Nephron progenitor cell (in vitro differentiated cells): ENCODE measurements at regions not wholly inside any gene's neighbourhood (a gene's known extent, or its start where the extent isn't known, plus 50 kb on each side); places are given as distances from the start of the nearest gene placed in this dataset.

ENCODE experiments used
- DNase-seq: peaks from one replicate; pipeline ENCODE4 v3.0.0; 2021
- H3K27ac Mint-ChIP-seq: 2 replicates; pipeline ENCODE4 v1.8.0; 2021; ENCODE audit warnings: mild to moderate bottlenecking, moderate library complexity, mixed read lengths
- H3K27me3 Mint-ChIP-seq: 2 replicates; pipeline ENCODE4 v1.8.0; 2021; ENCODE audit warnings: mild to moderate bottlenecking, low read depth, mixed read lengths; ENCODE audit not compliant: poor library complexity
- H3K36me3 Mint-ChIP-seq: 2 replicates; pipeline ENCODE4 v1.8.0; 2021; ENCODE audit warnings: low read depth, mixed read lengths
- H3K4me1 Mint-ChIP-seq: 2 replicates; pipeline ENCODE4 v1.8.0; 2021; ENCODE audit warnings: mixed read lengths
- H3K4me3 Mint-ChIP-seq: 2 replicates; pipeline ENCODE4 v1.8.0; 2021; ENCODE audit warnings: mild to moderate bottlenecking, moderate library complexity, mixed read lengths
- H3K9me3 Mint-ChIP-seq: 2 replicates; pipeline ENCODE4 v1.8.0; 2021; ENCODE audit warnings: mild to moderate bottlenecking, moderate library complexity, mixed read lengths
- CTCF ChIP-seq: fragments of 200-600 bp; sonication (generic); IDR thresholded peaks from 2 replicates; pipeline ENCODE4 v1.5.0; 2021; ENCODE audit warnings: antibody characterized with exemption

DNA sequence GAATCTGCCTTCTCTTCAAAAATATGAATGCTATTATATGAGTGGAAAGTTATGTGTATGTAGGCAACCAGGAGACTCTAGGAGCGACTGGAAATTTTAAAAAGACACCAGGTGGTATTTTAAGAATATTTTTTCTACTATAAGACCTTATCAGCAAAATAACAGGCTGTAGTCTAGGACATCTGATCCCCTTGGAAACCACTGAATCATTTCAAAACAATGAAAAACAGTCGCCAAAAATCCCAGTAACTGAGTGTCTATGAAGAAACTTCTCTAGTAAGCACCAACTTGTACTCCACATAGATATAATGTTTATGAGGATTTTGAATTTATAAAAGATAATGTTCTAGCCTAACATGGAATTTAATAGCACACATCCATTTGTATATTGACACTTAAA, 358.5 kb downstream of the GPATCH2 start:
- no peaks in the 10 kb centered on the region for H3K4me1 Mint-ChIP-seq
- no peak overlapping the region for H3K4me3 Mint-ChIP-seq
- peaks cover 13% of the 10 kb centered on the region for H3K27me3 Mint-ChIP-seq
- DNase-seq: no peak
- H3K9me3 Mint-ChIP-seq: no peaks in the 10 kb centered on the region
- H3K27ac Mint-ChIP-seq: no peak overlapping the region
- no peak for TF ChIP-seq CTCF
- H3K36me3 Mint-ChIP-seq: no peaks in the 10 kb centered on the region

- TF ChIP-seq CTCF: no peak
- H3K27ac Mint-ChIP-seq: no peak overlapping the region
- no peaks in the 10 kb centered on the region for H3K36me3 Mint-ChIP-seq
- H3K9me3 Mint-ChIP-seq: no peaks in the 10 kb centered on the region
- no peak overlapping the region for H3K4me3 Mint-ChIP-seq
- no peaks in the 10 kb centered on the region for H3K4me1 Mint-ChIP-seq
- peaks cover 9% of the 10 kb centered on the region for H3K27me3 Mint-ChIP-seq
- no peak for DNase-seq
Measured at GRCh38 chr1:217270101-217270500, 360.8 kb downstream of the GPATCH2 start.

DNA sequence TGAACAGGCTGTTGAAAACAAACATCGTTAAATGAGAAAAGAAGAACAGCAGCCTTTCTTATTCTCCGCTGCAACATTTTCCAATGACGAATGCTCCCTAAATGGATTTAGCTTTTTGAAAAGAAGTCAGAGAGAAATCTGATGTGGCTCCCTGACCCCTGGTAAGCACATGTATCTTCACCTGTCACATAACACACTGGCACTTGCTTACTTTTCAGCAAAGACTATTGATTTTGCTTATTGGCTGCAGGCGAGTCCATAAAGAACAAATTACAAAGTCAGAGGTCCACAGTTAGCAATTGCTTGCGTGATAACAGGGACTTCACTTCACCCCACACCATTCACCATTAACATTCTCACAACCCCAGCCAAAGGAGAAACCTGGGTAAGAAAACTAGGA, 362.8 kb downstream of the GPATCH2 start:
- no peaks in the 10 kb centered on the region for H3K4me1 Mint-ChIP-seq
- H3K27me3 Mint-ChIP-seq: peaks cover 5% of the 10 kb centered on the region
- DNase-seq: no peak
- H3K27ac Mint-ChIP-seq: no peak overlapping the region
- no peak overlapping the region for H3K4me3 Mint-ChIP-seq
- no peak for TF ChIP-seq CTCF
- H3K9me3 Mint-ChIP-seq: no peaks in the 10 kb centered on the region
- no peaks in the 10 kb centered on the region for H3K36me3 Mint-ChIP-seq

DNA sequence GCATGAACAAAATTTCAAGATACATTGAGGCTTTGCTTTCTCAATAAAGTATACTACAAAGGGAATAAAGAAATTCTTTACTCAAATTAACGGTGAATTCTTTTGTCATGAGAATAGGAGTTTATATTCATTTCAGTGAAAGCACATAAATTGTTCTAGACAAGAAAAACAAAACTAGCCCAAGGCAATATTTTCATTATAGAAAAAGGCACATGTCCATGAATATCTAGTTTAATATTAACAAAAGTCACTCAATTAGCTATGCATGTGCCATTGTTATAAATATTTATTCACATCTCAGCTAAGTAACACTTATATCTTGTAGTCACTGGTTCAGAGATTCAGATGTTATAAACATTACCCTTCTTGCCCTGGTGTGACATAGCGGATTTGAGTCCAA, 369.3 kb downstream of the GPATCH2 start:
- Mint-ChIP-seq H3K9me3 (no peaks in the 10 kb centered on the region), H3K36me3 (no peaks in the 10 kb centered on the region), H3K27ac (no peak overlapping the region), H3K27me3 (no peaks in the 10 kb centered on the region), H3K4me3 (no peak overlapping the region), H3K4me1 (no peaks in the 10 kb centered on the region)
- no peak for DNase-seq
- TF ChIP-seq CTCF: no peak

DNA sequence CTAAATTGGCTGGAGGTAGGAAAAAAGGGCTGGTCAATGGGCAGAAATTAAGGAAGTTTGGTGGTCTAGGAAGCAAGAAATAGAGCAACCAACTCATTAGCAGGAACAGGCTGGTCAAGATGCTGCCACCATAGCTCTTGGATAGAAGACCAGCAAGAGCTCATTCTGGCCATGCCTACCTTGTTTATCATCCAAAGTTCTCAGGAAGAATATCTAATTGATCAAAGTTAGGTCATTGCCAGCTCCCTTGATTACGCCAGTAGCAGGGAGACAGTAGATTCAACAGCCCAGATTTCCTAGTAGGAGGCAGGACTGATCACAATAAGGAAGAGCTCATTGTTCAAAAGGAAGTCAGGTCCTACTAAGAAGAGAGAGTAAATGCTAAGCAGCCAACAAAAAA, 370.2 kb downstream of the GPATCH2 start:
- Mint-ChIP-seq H3K27me3 (no peaks in the 10 kb centered on the region), H3K9me3 (no peaks in the 10 kb centered on the region), H3K4me3 (no peak overlapping the region), H3K36me3 (no peaks in the 10 kb centered on the region), H3K27ac (no peak overlapping the region), H3K4me1 (no peaks in the 10 kb centered on the region)
- TF ChIP-seq CTCF: no peak
- DNase-seq: no peak

GRCh38 chr1:217253985-217254384, 376.9 kb downstream of the GPATCH2 start:
- no peak overlapping the region for H3K4me3 Mint-ChIP-seq
- H3K27ac Mint-ChIP-seq: no peak overlapping the region
- H3K27me3 Mint-ChIP-seq: no peaks in the 10 kb centered on the region
- DNase-seq: no peak
- no peak for TF ChIP-seq CTCF
- no peaks in the 10 kb centered on the region for H3K36me3 Mint-ChIP-seq
- H3K9me3 Mint-ChIP-seq: no peaks in the 10 kb centered on the region
- H3K4me1 Mint-ChIP-seq: no peaks in the 10 kb centered on the region
